Breast epithelium (tissue), 3 donors: ENCODE measurements at regions not wholly inside any gene's neighbourhood (a gene's known extent, or its start where the extent isn't known, plus 50 kb on each side); places are given as distances from the start of the nearest gene placed in this dataset.

Source experiments
- POLR2A ChIP-seq: fragments of 450-650 bp; IDR thresholded peaks from one replicate; pipeline ENCODE4 v1.6.1; 2016; ENCODE audit warnings: antibody characterized with exemption, mild to moderate bottlenecking, moderate library complexity
- POLR2AphosphoS5 ChIP-seq, 3 donors: sonication (generic); formaldehyde crosslinking; IDR thresholded peaks; one replicate each; pipeline ENCODE4 v1.6.1; 2017; ENCODE audit warnings: antibody characterized with exemption in 3 of 3
- TF ChIP-seq, protein P1 (sequence below), 3 donors: fragments of 450-650 bp; IDR thresholded peaks; one replicate each; pipeline ENCODE4 v1.5.1; 2016 to 2017; ENCODE audit warnings: antibody characterized with exemption in 3 of 3, mild to moderate bottlenecking in 3 of 3, moderate library complexity in 3 of 3

DNA sequence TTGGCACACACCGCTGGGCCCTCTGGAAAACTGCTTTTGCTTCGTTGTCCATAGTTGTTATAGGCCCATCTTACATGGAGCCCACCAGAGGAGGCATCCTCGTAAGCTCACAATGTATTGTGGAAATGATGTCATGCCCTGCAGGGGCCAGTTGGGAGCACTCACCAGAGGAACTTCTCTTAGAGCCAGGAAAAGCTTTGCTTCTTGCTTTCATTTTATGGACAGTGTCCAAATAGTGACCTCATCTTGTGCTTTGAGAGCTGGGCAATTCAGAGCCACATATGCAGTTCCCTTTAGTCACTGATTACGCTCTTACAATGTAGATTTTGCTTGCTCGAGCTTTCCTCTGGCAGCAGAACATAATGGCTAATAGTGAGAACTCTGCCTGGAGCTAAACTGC is 275.6 kb downstream of the AACS start:
- TF ChIP-seq, protein P1, sequence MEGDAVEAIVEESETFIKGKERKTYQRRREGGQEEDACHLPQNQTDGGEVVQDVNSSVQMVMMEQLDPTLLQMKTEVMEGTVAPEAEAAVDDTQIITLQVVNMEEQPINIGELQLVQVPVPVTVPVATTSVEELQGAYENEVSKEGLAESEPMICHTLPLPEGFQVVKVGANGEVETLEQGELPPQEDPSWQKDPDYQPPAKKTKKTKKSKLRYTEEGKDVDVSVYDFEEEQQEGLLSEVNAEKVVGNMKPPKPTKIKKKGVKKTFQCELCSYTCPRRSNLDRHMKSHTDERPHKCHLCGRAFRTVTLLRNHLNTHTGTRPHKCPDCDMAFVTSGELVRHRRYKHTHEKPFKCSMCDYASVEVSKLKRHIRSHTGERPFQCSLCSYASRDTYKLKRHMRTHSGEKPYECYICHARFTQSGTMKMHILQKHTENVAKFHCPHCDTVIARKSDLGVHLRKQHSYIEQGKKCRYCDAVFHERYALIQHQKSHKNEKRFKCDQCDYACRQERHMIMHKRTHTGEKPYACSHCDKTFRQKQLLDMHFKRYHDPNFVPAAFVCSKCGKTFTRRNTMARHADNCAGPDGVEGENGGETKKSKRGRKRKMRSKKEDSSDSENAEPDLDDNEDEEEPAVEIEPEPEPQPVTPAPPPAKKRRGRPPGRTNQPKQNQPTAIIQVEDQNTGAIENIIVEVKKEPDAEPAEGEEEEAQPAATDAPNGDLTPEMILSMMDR (IDR thresholded peaks at IDR 0.05) = no peak
- TF ChIP-seq POLR2A = no peak
- TF ChIP-seq POLR2AphosphoS5 (IDR thresholded peaks at IDR 0.05) = no peak
